WTC11 (cell line): ENCODE measurements at regions not wholly inside any gene's neighbourhood (a gene's known extent, or its start where the extent isn't known, plus 50 kb on each side); places are given as distances from the start of the nearest gene placed in this dataset.

ENCODE experiments used
- ATAC-seq: fragments of 200-7000 bp; cut with Tn5 transposase; 2 replicates; pipeline ENCODE4 v1.10.0; 2021; ENCODE audit warnings: mild to moderate bottlenecking, moderate library complexity
- CTCF ChIA-PET: fragments of 300-600 bp; sonication (Branson Sonifier 250); formaldehyde crosslinking; loops from one replicate; lab custom pipeline; 2021; ENCODE audit warnings: antibody characterized with exemption; lab: Charles Lee
- POLR2A ChIA-PET: fragments of 350-600 bp; sonication (Branson Sonifier 250); formaldehyde crosslinking; loops from one replicate; lab custom pipeline; 2021; ENCODE audit warnings: antibody characterized with exemption; lab: Charles Lee
- DNase-seq: peaks from one replicate; pipeline ENCODE4 v3.0.0; 2021; ENCODE audit warnings: low spot score
- H3K27ac Mint-ChIP-seq: 2 replicates; pipeline ENCODE4 v1.8.0; 2021; ENCODE audit warnings: mixed read lengths
- H3K27me3 Mint-ChIP-seq: 2 replicates; pipeline ENCODE4 v1.8.0; 2021; ENCODE audit warnings: low read depth, mild to moderate bottlenecking, moderate library complexity, mixed read lengths
- H3K36me3 Mint-ChIP-seq: 2 replicates; pipeline ENCODE4 v1.8.0; 2021; ENCODE audit warnings: mixed read lengths
- H3K4me1 Mint-ChIP-seq: 2 replicates; pipeline ENCODE4 v1.8.0; 2022; ENCODE audit warnings: mixed read lengths
- H3K4me3 Mint-ChIP-seq: 2 replicates; pipeline ENCODE4 v1.8.0; 2021; ENCODE audit warnings: mild to moderate bottlenecking, moderate library complexity, mixed read lengths
- H3K9me3 Mint-ChIP-seq: 2 replicates; pipeline ENCODE4 v1.8.0; 2021; ENCODE audit warnings: mixed read lengths
- ATF1 ChIP-seq: sonication (generic); formaldehyde crosslinking; IDR thresholded peaks from 2 replicates; pipeline ENCODE4 v1.8.1; 2023; ENCODE audit warnings: mild to moderate bottlenecking, moderate library complexity, missing genetic modification reagents
- ATF2 ChIP-seq: sonication (generic); formaldehyde crosslinking; IDR thresholded peaks from 2 replicates; pipeline ENCODE4 v1.8.1; 2022; ENCODE audit warnings: low read depth, missing genetic modification reagents, borderline replicate concordance
- CBFB ChIP-seq: sonication (generic); formaldehyde crosslinking; IDR thresholded peaks from 2 replicates; pipeline ENCODE4 v1.8.1; 2022; ENCODE audit warnings: mild to moderate bottlenecking, low read depth, missing genetic modification reagents
- ESRRA ChIP-seq: sonication (generic); formaldehyde crosslinking; IDR thresholded peaks from 2 replicates; pipeline ENCODE4 v1.8.1; 2022; ENCODE audit warnings: mild to moderate bottlenecking, missing genetic modification reagents, borderline replicate concordance
- JUN ChIP-seq: sonication (generic); formaldehyde crosslinking; IDR thresholded peaks from 2 replicates; pipeline ENCODE4 v1.8.0; 2023; ENCODE audit warnings: mild to moderate bottlenecking, missing genetic modification reagents
- MAX ChIP-seq: sonication (generic); formaldehyde crosslinking; IDR thresholded peaks from 2 replicates; pipeline ENCODE4 v1.8.0; 2022; ENCODE audit warnings: mild to moderate bottlenecking, missing genetic modification reagents
- NR2C2 ChIP-seq: sonication (generic); formaldehyde crosslinking; IDR thresholded peaks from 2 replicates; pipeline ENCODE4 v1.8.0; 2022; ENCODE audit warnings: mild to moderate bottlenecking, missing genetic modification reagents
- RORB ChIP-seq: fragments of 250-450 bp; sonication (Bioruptor Pico); IDR thresholded peaks from 2 replicates; pipeline ENCODE4 v1.9.0; 2021; ENCODE audit warnings: mild to moderate bottlenecking
- ZNF396 ChIP-seq: fragments of 250-450 bp; sonication (Bioruptor Pico); IDR thresholded peaks from 2 replicates; pipeline ENCODE4 v1.8.0; 2021; ENCODE audit warnings: mild to moderate bottlenecking, moderate library complexity, borderline replicate concordance
- ZNF671 ChIP-seq: fragments of 250-450 bp; sonication (Bioruptor Pico); IDR thresholded peaks from 2 replicates; pipeline ENCODE4 v1.8.0; 2021; ENCODE audit warnings: mild to moderate bottlenecking
- TF ChIP-seq, protein P1 (sequence below): fragments of 200-600 bp; IDR thresholded peaks from 2 replicates; pipeline ENCODE4 v1.8.0; 2022; ENCODE audit warnings: antibody characterized with exemption
- TF ChIP-seq, protein P2 (sequence below): sonication (generic); formaldehyde crosslinking; IDR thresholded peaks from 2 replicates; pipeline ENCODE4 v1.8.0; 2022; ENCODE audit warnings: mild to moderate bottlenecking, missing genetic modification reagents
- TF ChIP-seq, protein P3 (sequence below): sonication (generic); formaldehyde crosslinking; IDR thresholded peaks from 2 replicates; pipeline ENCODE4 v1.8.0; 2022; ENCODE audit warnings: missing genetic modification reagents

GRCh38 chr2:40953341-40953740 lies 501.5 kb upstream of the SLC8A1 start (continued):
- TF ChIP-seq, protein P1, sequence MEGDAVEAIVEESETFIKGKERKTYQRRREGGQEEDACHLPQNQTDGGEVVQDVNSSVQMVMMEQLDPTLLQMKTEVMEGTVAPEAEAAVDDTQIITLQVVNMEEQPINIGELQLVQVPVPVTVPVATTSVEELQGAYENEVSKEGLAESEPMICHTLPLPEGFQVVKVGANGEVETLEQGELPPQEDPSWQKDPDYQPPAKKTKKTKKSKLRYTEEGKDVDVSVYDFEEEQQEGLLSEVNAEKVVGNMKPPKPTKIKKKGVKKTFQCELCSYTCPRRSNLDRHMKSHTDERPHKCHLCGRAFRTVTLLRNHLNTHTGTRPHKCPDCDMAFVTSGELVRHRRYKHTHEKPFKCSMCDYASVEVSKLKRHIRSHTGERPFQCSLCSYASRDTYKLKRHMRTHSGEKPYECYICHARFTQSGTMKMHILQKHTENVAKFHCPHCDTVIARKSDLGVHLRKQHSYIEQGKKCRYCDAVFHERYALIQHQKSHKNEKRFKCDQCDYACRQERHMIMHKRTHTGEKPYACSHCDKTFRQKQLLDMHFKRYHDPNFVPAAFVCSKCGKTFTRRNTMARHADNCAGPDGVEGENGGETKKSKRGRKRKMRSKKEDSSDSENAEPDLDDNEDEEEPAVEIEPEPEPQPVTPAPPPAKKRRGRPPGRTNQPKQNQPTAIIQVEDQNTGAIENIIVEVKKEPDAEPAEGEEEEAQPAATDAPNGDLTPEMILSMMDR = no peak
- TF ChIP-seq JUN (CRISPR knock-in tag) = no peak
- no peak for TF ChIP-seq ATF2 (CRISPR knock-in tag)
- no peak for TF ChIP-seq ESRRA (CRISPR knock-in tag)
- no peak for TF ChIP-seq CBFB
- no peak for TF ChIP-seq RORB (CRISPR knock-in tag)
- TF ChIP-seq NR2C2 = no peak
- TF ChIP-seq ZNF396 (CRISPR knock-in tag) = no peak
- TF ChIP-seq ATF1 (CRISPR knock-in tag) = no peak

DNA sequence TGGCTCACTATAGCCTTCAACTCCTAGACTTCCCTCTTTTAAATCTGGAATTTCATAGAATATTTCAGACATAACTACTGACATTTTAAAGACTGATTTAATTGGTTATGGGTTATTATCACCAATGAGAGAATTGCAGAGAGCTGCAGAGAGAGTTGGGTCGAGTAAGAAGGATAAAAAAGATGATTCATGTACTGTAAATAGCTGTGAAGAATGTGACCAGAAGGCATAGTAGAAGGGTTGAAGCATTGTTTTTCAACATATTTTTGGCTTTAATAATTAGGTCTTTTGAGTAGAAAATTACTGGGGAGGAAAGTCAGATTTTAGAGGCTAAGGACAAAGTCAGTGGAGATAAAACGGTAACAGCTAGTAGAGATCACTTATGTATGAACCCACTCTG lies 503.2 kb upstream of the SLC8A1 start:
- ATAC-seq (no peak), DNase-seq (no peak)
- Mint-ChIP-seq H3K4me3 (no peak overlapping the region), H3K27ac (no peak overlapping the region), H3K36me3 (no peaks in the 10 kb centered on the region)
- POLR2A ChIA-PET = no interaction called here
- TF ChIP-seq, protein P2, sequence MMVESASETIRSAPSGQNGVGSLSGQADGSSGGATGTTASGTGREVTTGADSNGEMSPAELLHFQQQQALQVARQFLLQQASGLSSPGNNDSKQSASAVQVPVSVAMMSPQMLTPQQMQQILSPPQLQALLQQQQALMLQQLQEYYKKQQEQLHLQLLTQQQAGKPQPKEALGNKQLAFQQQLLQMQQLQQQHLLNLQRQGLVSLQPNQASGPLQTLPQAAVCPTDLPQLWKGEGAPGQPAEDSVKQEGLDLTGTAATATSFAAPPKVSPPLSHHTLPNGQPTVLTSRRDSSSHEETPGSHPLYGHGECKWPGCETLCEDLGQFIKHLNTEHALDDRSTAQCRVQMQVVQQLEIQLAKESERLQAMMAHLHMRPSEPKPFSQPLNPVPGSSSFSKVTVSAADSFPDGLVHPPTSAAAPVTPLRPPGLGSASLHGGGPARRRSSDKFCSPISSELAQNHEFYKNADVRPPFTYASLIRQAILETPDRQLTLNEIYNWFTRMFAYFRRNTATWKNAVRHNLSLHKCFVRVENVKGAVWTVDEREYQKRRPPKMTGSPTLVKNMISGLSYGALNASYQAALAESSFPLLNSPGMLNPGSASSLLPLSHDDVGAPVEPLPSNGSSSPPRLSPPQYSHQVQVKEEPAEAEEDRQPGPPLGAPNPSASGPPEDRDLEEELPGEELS = no peak
- TF ChIP-seq, protein P3, sequence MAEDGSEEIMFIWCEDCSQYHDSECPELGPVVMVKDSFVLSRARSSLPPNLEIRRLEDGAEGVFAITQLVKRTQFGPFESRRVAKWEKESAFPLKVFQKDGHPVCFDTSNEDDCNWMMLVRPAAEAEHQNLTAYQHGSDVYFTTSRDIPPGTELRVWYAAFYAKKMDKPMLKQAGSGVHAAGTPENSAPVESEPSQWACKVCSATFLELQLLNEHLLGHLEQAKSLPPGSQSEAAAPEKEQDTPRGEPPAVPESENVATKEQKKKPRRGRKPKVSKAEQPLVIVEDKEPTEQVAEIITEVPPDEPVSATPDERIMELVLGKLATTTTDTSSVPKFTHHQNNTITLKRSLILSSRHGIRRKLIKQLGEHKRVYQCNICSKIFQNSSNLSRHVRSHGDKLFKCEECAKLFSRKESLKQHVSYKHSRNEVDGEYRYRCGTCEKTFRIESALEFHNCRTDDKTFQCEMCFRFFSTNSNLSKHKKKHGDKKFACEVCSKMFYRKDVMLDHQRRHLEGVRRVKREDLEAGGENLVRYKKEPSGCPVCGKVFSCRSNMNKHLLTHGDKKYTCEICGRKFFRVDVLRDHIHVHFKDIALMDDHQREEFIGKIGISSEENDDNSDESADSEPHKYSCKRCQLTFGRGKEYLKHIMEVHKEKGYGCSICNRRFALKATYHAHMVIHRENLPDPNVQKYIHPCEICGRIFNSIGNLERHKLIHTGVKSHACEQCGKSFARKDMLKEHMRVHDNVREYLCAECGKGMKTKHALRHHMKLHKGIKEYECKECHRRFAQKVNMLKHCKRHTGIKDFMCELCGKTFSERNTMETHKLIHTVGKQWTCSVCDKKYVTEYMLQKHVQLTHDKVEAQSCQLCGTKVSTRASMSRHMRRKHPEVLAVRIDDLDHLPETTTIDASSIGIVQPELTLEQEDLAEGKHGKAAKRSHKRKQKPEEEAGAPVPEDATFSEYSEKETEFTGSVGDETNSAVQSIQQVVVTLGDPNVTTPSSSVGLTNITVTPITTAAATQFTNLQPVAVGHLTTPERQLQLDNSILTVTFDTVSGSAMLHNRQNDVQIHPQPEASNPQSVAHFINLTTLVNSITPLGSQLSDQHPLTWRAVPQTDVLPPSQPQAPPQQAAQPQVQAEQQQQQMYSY (CRISPR knock-in tag) = no peak
- no peak for TF ChIP-seq ZNF671 (CRISPR knock-in tag)
- TF ChIP-seq, all 79 proteins: peak for 0
- H3K4me1 Mint-ChIP-seq = peaks cover 6% of the 10 kb centered on the region
- H3K27me3 Mint-ChIP-seq = no peaks in the 10 kb centered on the region
- CTCF ChIA-PET = no interaction called here
- no peaks in the 10 kb centered on the region for H3K9me3 Mint-ChIP-seq

- H3K4me1 Mint-ChIP-seq = peaks cover 6% of the 10 kb centered on the region
- no peak overlapping the region for H3K4me3 Mint-ChIP-seq
These were observed 503.7 kb upstream of the SLC8A1 start for GRCh38 chr2:40955635-40956034.

More at GRCh38 chr2:40955635-40956034, 503.7 kb upstream of the SLC8A1 start:
- no peak for TF ChIP-seq MAX (CRISPR knock-in tag)
- H3K27me3 Mint-ChIP-seq = no peaks in the 10 kb centered on the region
- no peak for ATAC-seq
- H3K36me3 Mint-ChIP-seq = no peaks in the 10 kb centered on the region
- no peak for DNase-seq
- no peaks in the 10 kb centered on the region for H3K9me3 Mint-ChIP-seq
- H3K27ac Mint-ChIP-seq = no peak overlapping the region
- ChIA-PET CTCF (no interaction called here), POLR2A (no interaction called here)
